Endothelial cell of umbilical vein (primary cell): ENCODE measurements at regions not wholly inside any gene's neighbourhood (a gene's known extent, or its start where the extent isn't known, plus 50 kb on each side); places are given as distances from the start of the nearest gene placed in this dataset.

Experiments
- BruUV-seq: library from RNA; stranded (reverse); fragments of 400-500 nt; replicated peaks from 2 replicates; lab custom pipeline; 2021; lab: Mats Ljungman, UMichigan
- CTCF ChIA-PET: fragments of 300-600, 350-600 bp; sonication (Branson Sonifier 250); formaldehyde crosslinking; loops from one replicate; lab custom pipeline; 2021; ENCODE audit warnings: antibody characterized with exemption, inconsistent platforms; lab: Charles Lee
- POLR2A ChIA-PET: fragments of 300-600, 350-600 bp; sonication (Branson Sonifier 250); formaldehyde crosslinking; loops from one replicate; lab custom pipeline; 2021; ENCODE audit warnings: antibody characterized with exemption, inconsistent platforms; lab: Charles Lee
- DNase-seq: peaks from one replicate; pipeline ENCODE4 v3.0.0-alpha.2; 2011; ENCODE audit warnings: low read depth, low spot score
- FAIRE-seq: peaks from 2 replicates; lab custom pipeline; 2011; peaks lifted over from hg19 to GRCh38; lab: Jason Lieb, UNC
- H2AFZ ChIP-seq: 2 replicates; pipeline ENCODE4 v1.6.0; 2012; ENCODE audit warnings: low read depth, low read length, control low read depth, inconsistent platforms
- H3K27ac ChIP-seq: 2 replicates; pipeline ENCODE4 v1.5.1; 2011; ENCODE audit warnings: low read depth, mild to moderate bottlenecking, control low read depth, low read length, moderate library complexity; ENCODE audit not compliant: insufficient read depth
- H3K27me3 ChIP-seq, 2 experiments: 2 replicates each; pipeline versions ENCODE4 v1.6.0 to v1.6.1; 2011; ENCODE audit warnings: low read length in 2 of 2, mixed read lengths in 1 of 2; ENCODE audit not compliant: control insufficient read depth in 2 of 2, insufficient read depth in 2 of 2
- H3K36me3 ChIP-seq, 2 experiments: 2 replicates in 1 of 2; 3 replicates in 1 of 2; pipeline ENCODE4 v1.5.1; 2011; ENCODE audit warnings: low read length in 2 of 2, mild to moderate bottlenecking in 1 of 2, moderate library complexity in 1 of 2; ENCODE audit not compliant: control insufficient read depth in 2 of 2, insufficient read depth in 2 of 2; ENCODE audit errors: extremely low read depth in 1 of 2
- H3K4me1 ChIP-seq: 3 replicates; pipeline ENCODE4 v1.5.1; 2011; ENCODE audit warnings: mild to moderate bottlenecking, low read length; ENCODE audit not compliant: control insufficient read depth, insufficient read depth; ENCODE audit errors: extremely low read depth
- H3K4me2 ChIP-seq: 2 replicates; pipeline ENCODE4 v1.6.1; 2011; ENCODE audit warnings: low read length, control low read depth, mixed read lengths; ENCODE audit not compliant: insufficient read depth
- H3K4me3 ChIP-seq, 3 experiments: fragments of 200-600 bp in 1 of 3; sonication (generic), shearing (Covaris generic) in 1 of 3; replicated peaks in 1 of 3; 2 replicates each; pipeline ENCODE4 v1.5.1; 2011 to 2016; ENCODE audit warnings: control low read depth in 3 of 3, low read length in 3 of 3, mild to moderate bottlenecking in 2 of 3, inconsistent platforms in 1 of 3, low read depth in 1 of 3, moderate library complexity in 1 of 3; ENCODE audit not compliant: insufficient read depth in 1 of 3
- H3K79me2 ChIP-seq: 2 replicates; pipeline ENCODE4 v1.6.0; 2012; ENCODE audit warnings: low read length, inconsistent platforms; ENCODE audit not compliant: control insufficient read depth, insufficient read depth
- H3K9ac ChIP-seq: replicated peaks from 2 replicates; pipeline ENCODE3; 2011; ENCODE audit warnings: low read length, control low read depth; ENCODE audit not compliant: insufficient read depth; ENCODE audit errors: extremely low read depth
- H3K9me1 ChIP-seq: replicated peaks from 3 replicates; pipeline ENCODE4 v1.6.0; 2011; ENCODE audit warnings: mild to moderate bottlenecking, low read length; ENCODE audit not compliant: control insufficient read depth, insufficient read depth; ENCODE audit errors: extremely low read depth
- H3K9me3 ChIP-seq: replicated peaks from 2 replicates; pipeline ENCODE4 v1.5.1; 2012; ENCODE audit warnings: low read length, inconsistent platforms; ENCODE audit not compliant: control insufficient read depth, insufficient read depth
- H4K20me1 ChIP-seq: replicated peaks from 2 replicates; pipeline ENCODE3; 2011; ENCODE audit warnings: mild to moderate bottlenecking, low read length; ENCODE audit not compliant: control insufficient read depth, insufficient read depth; ENCODE audit errors: extremely low read depth
- EZH2 ChIP-seq: IDR thresholded peaks from 2 replicates; pipeline ENCODE4 v1.6.1; 2012; ENCODE audit warnings: borderline replicate concordance, low read depth, mild to moderate bottlenecking, moderate library complexity, low read length, inconsistent platforms; ENCODE audit not compliant: severe bottlenecking
- FOS ChIP-seq: IDR thresholded peaks from 2 replicates; pipeline ENCODE4 v1.6.1; 2011; ENCODE audit warnings: mild to moderate bottlenecking, low read length, moderate library complexity, borderline replicate concordance; ENCODE audit not compliant: insufficient read depth
- GATA2 ChIP-seq: IDR thresholded peaks from 2 replicates; pipeline ENCODE4 v1.7.0; 2011; ENCODE audit warnings: low read depth, mild to moderate bottlenecking, moderate library complexity, mixed read lengths, low read length; ENCODE audit not compliant: insufficient read length, insufficient read depth
- JUN ChIP-seq: IDR thresholded peaks from 2 replicates; pipeline ENCODE4 v1.6.1; 2011; ENCODE audit warnings: borderline replicate concordance, low read depth; ENCODE audit not compliant: insufficient read length, insufficient read depth
- MYC ChIP-seq: IDR thresholded peaks from one replicate; pipeline ENCODE4 v1.6.1; 2011; ENCODE audit warnings: mild to moderate bottlenecking, low read depth, low read length
- POLR2A ChIP-seq: IDR thresholded peaks from 2 replicates; pipeline ENCODE4 v1.6.1; 2012; ENCODE audit warnings: low read depth, mild to moderate bottlenecking, control low read depth, low read length
- POLR2AphosphoS5 ChIP-seq: IDR thresholded peaks from 2 replicates; pipeline ENCODE4 v1.6.1; 2012; ENCODE audit warnings: low read depth, mild to moderate bottlenecking, control low read depth, low read length, moderate library complexity; ENCODE audit not compliant: insufficient read depth
- dilution Hi-C: fragments of 300-500 bp; cut with MboI; formaldehyde crosslinking; loops from one replicate; pipeline ENCODE4 v1.15.0; 2019; ENCODE audit warnings: low sequenced_read_pairs; ENCODE audit not compliant: extremely low pct_ligation_motif_present
- intact Hi-C: fragments of 100-400 bp; cut with micrococcal nuclease; formaldehyde crosslinking; loops from one replicate; pipeline ENCODE4 v1.10.0; 2022
- TF ChIP-seq, protein P1 (sequence below): IDR thresholded peaks from 2 replicates; pipeline ENCODE4 v1.6.1; 2011; ENCODE audit not compliant: insufficient read depth, insufficient read length
- TF ChIP-seq, protein P2 (sequence below), 2 donors: IDR thresholded peaks; 1 replicate in 1 of 2; 2 replicates in 1 of 2; pipeline ENCODE4 v1.5.1; 2011; ENCODE audit warnings: low read length in 2 of 2, mild to moderate bottlenecking in 2 of 2, moderate library complexity in 2 of 2, control low read depth in 1 of 2, inconsistent platforms in 1 of 2, low read depth in 1 of 2; ENCODE audit not compliant: insufficient read depth in 1 of 2; ENCODE audit errors: extremely low read depth in 1 of 2

DNA sequence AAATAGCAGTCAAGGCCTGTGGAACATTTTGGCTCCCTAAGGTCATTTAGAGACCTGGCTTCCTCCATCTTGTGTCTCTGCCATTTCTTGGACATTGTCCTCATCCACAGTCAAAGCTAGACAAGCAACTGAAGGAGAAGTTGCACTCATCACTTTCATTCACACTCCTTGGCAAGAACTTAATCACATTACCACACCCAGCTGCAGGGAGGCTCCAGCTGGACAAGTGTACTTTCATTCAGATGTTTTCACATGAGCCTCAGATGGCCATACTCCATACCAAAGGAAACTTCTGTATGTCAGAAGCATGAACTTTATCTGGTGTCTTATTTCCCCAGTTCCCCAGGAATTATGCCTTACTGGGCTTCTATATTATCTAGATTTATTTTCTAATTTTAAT is 537.4 kb downstream of the TMEM135 start:
- no TSS peak for BruUV-seq
- Histone ChIP-seq H3K4me1 (no peaks in the 10 kb centered on the region), H3K9ac (no peak overlapping the region), H2AFZ (no peak overlapping the region), H3K79me2 (no peaks in the 10 kb centered on the region), H3K4me3 (no peak overlapping the region), H3K27me3 (no peaks in the 10 kb centered on the region), H3K36me3 (no peaks in the 10 kb centered on the region), H3K9me3 (no peaks in the 10 kb centered on the region), H3K9me1 (no peaks in the 10 kb centered on the region), H3K27ac (no peak overlapping the region), H3K4me2 (no peak overlapping the region), H4K20me1 (no peaks in the 10 kb centered on the region)
- intact Hi-C loops (no loop called here), dilution Hi-C loops (no loop called here)
- TF ChIP-seq JUN = no peak
- DNase-seq (no peak), FAIRE-seq (no peak)
- ChIA-PET POLR2A (no interaction called here), CTCF (no interaction called here)

DNA sequence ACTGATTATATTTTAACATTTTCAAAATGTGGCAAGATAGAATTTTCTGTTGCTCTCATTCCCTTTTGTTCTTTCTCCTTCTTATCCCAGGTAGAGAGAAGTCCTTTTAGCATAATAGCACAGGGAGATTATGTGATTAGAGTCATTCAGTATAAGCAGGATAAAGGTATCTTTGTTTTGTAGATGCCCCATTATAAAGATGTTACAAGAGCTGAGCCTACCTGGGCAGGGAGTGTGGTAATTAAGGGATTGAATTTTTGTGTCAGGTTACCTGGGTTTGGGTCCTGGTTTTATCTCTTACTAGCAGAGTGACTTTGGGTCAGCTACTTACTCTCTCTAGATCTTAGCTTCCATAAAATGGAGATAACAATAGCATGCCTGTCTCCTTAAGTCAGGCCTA is 536.5 kb downstream of the TMEM135 start:
- Histone ChIP-seq H2AFZ (no peak overlapping the region), H3K9me3 (no peaks in the 10 kb centered on the region), H3K79me2 (no peaks in the 10 kb centered on the region), H3K9me1 (no peaks in the 10 kb centered on the region), H3K4me2 (no peak overlapping the region), H3K27me3 (no peaks in the 10 kb centered on the region), H3K4me1 (no peaks in the 10 kb centered on the region), H3K27ac (no peak overlapping the region), H4K20me1 (no peaks in the 10 kb centered on the region), H3K9ac (no peak overlapping the region), H3K36me3 (no peaks in the 10 kb centered on the region), H3K4me3 (no peak overlapping the region)
- TF ChIP-seq POLR2AphosphoS5 = no peak
- TF ChIP-seq EZH2 = no peak
- no peak for TF ChIP-seq MYC
- TF ChIP-seq, protein P1, sequence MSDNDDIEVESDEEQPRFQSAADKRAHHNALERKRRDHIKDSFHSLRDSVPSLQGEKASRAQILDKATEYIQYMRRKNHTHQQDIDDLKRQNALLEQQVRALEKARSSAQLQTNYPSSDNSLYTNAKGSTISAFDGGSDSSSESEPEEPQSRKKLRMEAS = no peak
- TF ChIP-seq GATA2 = no peak
- TF ChIP-seq POLR2A = no peak
- TF ChIP-seq FOS = no peak
- no peak for TF ChIP-seq JUN
- TF ChIP-seq, protein P2, sequence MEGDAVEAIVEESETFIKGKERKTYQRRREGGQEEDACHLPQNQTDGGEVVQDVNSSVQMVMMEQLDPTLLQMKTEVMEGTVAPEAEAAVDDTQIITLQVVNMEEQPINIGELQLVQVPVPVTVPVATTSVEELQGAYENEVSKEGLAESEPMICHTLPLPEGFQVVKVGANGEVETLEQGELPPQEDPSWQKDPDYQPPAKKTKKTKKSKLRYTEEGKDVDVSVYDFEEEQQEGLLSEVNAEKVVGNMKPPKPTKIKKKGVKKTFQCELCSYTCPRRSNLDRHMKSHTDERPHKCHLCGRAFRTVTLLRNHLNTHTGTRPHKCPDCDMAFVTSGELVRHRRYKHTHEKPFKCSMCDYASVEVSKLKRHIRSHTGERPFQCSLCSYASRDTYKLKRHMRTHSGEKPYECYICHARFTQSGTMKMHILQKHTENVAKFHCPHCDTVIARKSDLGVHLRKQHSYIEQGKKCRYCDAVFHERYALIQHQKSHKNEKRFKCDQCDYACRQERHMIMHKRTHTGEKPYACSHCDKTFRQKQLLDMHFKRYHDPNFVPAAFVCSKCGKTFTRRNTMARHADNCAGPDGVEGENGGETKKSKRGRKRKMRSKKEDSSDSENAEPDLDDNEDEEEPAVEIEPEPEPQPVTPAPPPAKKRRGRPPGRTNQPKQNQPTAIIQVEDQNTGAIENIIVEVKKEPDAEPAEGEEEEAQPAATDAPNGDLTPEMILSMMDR (IDR thresholded peaks at IDR 0.05; ENCODE audit: extremely low read depth in 1 of 2, insufficient read depth in 1 of 2, low read depth in 1 of 2, low read length in 2 of 2) = no peak
- ChIA-PET POLR2A (no interaction called here), CTCF (no interaction called here)
- no peak for DNase-seq
- no TSS peak for BruUV-seq
- dilution Hi-C loops = no loop called here
- intact Hi-C loops = no loop called here
- no peak for FAIRE-seq
